GM20000 (cell line): ENCODE measurements at regions not wholly inside any gene's neighbourhood (a gene's known extent, or its start where the extent isn't known, plus 50 kb on each side); places are given as distances from the start of the nearest gene placed in this dataset.
"Not testable (repeated sequence)": the region's sequence is repeated elsewhere in the genome, so short reads cannot be mapped to it uniquely, and the experiment has no call there.

ENCODE experiments used
- DNase-seq: peaks from one replicate; pipeline ENCODE4 v3.0.0; 2012; ENCODE audit warnings: low spot score
- TF ChIP-seq, protein P1 (sequence below): IDR thresholded peaks from 2 replicates; pipeline ENCODE4 v1.5.1; 2012; ENCODE audit warnings: mild to moderate bottlenecking, control low read depth; ENCODE audit errors: extremely low read depth, missing control alignments

DNA sequence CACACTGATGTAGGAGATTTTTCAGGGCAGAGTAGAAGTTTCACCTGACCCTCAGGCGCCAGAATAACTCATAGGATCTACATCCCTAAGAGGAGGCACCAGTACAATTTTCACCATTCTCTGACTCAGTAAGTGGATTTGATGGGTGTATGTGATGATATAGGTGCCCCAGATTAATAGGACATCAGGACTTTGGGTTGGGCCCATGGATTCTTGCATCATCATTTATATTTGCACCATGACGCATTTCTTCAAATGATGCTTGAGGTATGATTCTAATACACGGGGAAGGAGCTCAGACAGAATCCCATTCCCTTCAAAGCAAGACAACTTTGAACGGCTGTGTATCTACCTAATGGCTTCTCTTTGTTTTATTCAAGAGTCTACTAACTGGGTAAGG is 173.2 kb downstream of the TMEM114 start:
- DNase-seq, result no peak
- TF ChIP-seq, protein P1, sequence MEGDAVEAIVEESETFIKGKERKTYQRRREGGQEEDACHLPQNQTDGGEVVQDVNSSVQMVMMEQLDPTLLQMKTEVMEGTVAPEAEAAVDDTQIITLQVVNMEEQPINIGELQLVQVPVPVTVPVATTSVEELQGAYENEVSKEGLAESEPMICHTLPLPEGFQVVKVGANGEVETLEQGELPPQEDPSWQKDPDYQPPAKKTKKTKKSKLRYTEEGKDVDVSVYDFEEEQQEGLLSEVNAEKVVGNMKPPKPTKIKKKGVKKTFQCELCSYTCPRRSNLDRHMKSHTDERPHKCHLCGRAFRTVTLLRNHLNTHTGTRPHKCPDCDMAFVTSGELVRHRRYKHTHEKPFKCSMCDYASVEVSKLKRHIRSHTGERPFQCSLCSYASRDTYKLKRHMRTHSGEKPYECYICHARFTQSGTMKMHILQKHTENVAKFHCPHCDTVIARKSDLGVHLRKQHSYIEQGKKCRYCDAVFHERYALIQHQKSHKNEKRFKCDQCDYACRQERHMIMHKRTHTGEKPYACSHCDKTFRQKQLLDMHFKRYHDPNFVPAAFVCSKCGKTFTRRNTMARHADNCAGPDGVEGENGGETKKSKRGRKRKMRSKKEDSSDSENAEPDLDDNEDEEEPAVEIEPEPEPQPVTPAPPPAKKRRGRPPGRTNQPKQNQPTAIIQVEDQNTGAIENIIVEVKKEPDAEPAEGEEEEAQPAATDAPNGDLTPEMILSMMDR, result no peak

DNA sequence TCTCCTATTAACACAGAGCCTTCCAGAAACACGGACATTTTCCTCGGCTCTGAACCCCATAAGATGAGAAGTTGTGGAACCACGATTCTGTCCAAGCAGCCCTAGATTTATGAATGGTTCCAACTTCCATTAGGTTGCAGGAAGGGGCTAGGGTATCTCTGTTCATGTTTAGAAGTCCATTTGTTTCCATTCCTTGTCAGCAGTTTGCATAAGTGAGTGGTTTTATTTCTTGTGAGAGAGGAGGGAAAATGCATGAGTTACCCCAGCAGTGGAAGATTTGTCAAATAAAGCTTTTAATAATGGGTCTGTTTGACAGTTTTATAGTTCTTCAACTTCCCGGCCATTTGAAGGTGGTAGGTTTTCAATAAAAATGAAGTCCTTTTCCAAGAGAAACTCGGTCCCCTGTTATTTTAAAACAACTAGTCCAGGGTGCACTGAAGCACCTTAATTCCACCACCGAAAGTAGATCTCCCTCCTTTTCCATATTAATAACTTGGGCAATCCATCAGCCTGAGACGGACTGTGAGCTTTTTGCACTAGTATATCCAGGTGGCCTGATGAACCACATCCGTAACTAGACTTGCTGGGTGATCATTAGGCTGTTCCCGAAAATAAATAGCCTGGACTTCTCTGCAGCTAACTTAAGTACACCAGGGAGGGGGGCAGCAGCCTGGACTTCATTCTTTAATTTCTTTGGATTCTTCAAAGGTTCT is 181.3 kb downstream of the TMEM114 start:
- DNase-seq, result no peak
- TF ChIP-seq, protein P1, result no peak

- no peak for DNase-seq
- TF ChIP-seq, protein P1, result no peak
Observed at GRCh38 chr16:8407351-8407750, 183.0 kb downstream of the TMEM114 start.

GRCh38 chr16:8403978-8404749 is 186.1 kb downstream of the TMEM114 start:
- TF ChIP-seq, protein P1, result no peak
- DNase-seq, result no peak

DNA sequence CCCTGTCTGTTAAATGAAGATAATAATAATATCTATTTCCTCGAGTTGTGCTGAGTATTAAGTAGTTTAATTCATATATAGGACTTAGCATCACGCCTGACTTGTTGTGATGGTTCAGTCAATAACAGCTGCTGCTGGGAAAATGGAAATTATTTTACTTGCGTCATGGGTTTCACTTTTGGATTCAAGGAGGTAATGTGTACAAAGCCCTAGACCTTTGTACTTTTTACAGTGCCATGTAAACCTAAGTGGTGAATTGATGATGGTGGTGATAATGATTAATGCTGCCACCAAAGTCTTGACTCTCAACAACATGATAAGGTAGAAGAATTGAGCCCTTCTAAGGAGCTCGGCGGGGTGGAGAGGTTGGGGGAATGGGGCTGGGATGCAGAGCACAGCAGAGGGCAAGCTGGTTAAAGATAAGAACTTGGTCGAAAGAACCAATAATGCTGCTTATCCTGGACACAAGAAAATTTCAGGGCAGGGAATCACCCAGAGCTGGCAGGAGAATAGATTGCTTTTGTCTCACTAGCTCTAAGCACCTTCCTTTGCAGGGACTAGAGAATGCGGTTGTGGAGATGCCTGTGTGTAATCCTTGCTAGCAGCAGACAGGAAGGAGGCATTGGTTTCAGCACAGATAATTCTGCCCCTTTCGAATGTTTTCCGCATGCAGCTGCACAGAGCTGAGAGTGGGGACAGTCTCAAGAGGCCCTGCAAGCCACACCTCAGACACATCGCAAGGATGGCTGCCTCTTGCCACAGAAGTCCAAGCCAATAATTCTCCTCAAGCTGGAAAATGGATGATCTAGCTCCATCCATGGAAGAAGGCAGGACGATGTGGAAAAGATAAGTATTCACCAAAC is 187.1 kb downstream of the TMEM114 start:
- TF ChIP-seq, protein P1, result no peak
- DNase-seq, result no peak

GRCh38 chr16:8400683-8401082 is 189.6 kb downstream of the TMEM114 start:
- not testable (repeated sequence) for DNase-seq

DNA sequence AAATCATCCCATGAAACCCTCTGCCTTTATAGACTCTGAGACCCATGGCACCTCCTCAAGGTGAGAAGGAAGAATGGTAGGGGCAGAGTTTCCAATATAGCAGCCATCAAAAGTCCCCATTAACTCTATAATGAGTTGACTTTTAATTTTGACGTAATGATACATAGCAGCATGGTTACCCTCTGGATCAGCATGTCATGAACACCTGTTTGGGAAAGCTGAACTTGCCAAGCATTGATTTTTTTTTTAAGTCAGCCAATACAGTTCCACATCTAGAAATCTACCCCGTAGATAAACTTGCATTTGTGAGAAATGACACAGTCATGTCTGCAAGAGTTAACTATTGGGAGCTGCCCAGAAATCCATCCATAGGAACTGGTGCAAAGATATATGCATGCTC is 191.8 kb downstream of the TMEM114 start:
- no peak for DNase-seq
- TF ChIP-seq, protein P1, result no peak
